22Rv1 (cell line): ENCODE measurements at regions not wholly inside any gene's neighbourhood (a gene's known extent, or its start where the extent isn't known, plus 50 kb on each side); places are given as distances from the start of the nearest gene placed in this dataset.

Experiments used
- ZFX ChIP-seq: fragments of 450-650 bp; IDR thresholded peaks from 2 replicates; pipeline ENCODE4 v1.6.1; 2017; ENCODE audit warnings: antibody characterized with exemption, borderline replicate concordance
- TF ChIP-seq, protein P1 (sequence below): fragments of 450-650 bp; IDR thresholded peaks from 2 replicates; pipeline ENCODE4 v1.5.1; 2017; ENCODE audit warnings: mild to moderate bottlenecking

DNA sequence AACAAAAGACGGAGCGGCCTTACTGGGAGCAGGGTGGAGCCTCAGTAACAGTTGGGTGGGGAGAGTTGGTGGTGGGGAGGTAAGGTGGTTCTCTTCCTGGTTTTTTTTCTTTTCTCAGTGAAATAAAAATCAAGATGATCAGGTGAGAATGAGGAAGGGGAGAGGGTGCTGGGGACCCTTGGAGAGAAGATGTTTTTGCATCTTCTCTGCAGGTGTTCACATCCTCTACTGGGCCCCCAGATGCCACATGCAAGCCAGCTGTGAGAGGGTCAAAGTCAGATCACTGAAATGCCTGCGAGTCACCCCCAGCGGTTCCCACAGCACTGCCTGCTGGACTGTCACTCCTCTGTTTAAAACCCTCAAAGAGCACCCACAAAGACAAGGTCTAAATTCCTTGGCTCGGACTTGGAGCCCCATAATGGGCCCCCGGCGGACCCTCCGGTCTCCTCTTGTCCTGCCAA, 69.8 kb upstream of the FHL2 start:
- TF ChIP-seq, protein P1, sequence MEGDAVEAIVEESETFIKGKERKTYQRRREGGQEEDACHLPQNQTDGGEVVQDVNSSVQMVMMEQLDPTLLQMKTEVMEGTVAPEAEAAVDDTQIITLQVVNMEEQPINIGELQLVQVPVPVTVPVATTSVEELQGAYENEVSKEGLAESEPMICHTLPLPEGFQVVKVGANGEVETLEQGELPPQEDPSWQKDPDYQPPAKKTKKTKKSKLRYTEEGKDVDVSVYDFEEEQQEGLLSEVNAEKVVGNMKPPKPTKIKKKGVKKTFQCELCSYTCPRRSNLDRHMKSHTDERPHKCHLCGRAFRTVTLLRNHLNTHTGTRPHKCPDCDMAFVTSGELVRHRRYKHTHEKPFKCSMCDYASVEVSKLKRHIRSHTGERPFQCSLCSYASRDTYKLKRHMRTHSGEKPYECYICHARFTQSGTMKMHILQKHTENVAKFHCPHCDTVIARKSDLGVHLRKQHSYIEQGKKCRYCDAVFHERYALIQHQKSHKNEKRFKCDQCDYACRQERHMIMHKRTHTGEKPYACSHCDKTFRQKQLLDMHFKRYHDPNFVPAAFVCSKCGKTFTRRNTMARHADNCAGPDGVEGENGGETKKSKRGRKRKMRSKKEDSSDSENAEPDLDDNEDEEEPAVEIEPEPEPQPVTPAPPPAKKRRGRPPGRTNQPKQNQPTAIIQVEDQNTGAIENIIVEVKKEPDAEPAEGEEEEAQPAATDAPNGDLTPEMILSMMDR, result no peak
- TF ChIP-seq ZFX, result no peak
